Lower leg skin (tissue), 3 donors: ENCODE measurements at regions not wholly inside any gene's neighbourhood (a gene's known extent, or its start where the extent isn't known, plus 50 kb on each side); places are given as distances from the start of the nearest gene placed in this dataset.
"Not testable (repeated sequence)": the region's sequence is repeated elsewhere in the genome, so short reads cannot be mapped to it uniquely, and the experiment has no call there.

Experiments
- POLR2A ChIP-seq, 2 donors: fragments of 450-650 bp; IDR thresholded peaks; one replicate each; pipeline ENCODE4 v1.6.1; 2016 to 2017; ENCODE audit warnings: antibody characterized with exemption in 2 of 2, mild to moderate bottlenecking in 1 of 2, moderate library complexity in 1 of 2
- TF ChIP-seq, protein P1 (sequence below), 3 donors: fragments of 450-650 bp; IDR thresholded peaks; one replicate each; pipeline ENCODE4 v1.5.1; 2016; ENCODE audit warnings: antibody characterized with exemption in 3 of 3, mild to moderate bottlenecking in 3 of 3, moderate library complexity in 2 of 3

DNA sequence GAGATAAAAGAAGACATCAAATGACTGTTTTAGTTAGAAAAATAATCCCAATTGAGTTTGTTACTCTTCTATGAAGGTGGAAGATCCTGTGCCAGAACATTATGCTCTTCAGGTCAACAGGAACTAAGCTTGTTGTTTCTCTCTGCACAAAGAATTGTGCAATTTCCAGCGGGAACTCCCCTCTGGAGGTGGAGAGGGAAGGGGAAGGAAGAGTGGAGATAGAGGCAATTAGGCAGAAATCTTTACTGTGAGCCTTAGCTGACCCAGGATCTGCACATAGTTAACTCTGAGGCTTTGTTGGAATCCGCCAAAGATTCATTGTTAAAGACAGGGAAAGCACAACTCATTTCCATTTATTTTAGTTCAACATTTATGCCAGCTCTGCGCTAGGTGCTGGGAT lies 77.3 kb downstream of the SRGAP2 start:
- TF ChIP-seq, protein P1, sequence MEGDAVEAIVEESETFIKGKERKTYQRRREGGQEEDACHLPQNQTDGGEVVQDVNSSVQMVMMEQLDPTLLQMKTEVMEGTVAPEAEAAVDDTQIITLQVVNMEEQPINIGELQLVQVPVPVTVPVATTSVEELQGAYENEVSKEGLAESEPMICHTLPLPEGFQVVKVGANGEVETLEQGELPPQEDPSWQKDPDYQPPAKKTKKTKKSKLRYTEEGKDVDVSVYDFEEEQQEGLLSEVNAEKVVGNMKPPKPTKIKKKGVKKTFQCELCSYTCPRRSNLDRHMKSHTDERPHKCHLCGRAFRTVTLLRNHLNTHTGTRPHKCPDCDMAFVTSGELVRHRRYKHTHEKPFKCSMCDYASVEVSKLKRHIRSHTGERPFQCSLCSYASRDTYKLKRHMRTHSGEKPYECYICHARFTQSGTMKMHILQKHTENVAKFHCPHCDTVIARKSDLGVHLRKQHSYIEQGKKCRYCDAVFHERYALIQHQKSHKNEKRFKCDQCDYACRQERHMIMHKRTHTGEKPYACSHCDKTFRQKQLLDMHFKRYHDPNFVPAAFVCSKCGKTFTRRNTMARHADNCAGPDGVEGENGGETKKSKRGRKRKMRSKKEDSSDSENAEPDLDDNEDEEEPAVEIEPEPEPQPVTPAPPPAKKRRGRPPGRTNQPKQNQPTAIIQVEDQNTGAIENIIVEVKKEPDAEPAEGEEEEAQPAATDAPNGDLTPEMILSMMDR (IDR thresholded peaks at IDR 0.05) = not testable (repeated sequence)
- TF ChIP-seq POLR2A (IDR thresholded peaks at IDR 0.05) = not testable (repeated sequence)
